ENCODE measurements at regions not wholly inside any gene's neighbourhood (a gene's known extent, or its start where the extent isn't known, plus 50 kb on each side); places are given as distances from the start of the nearest gene placed in this dataset.

- WGBS, 2 donors = 89 to 93% methylated on average over 3 of the region's 3 CpGs
- no peak overlapping the region for H3K4me3 ChIP-seq
- no peak for TF ChIP-seq CTCF (IDR thresholded peaks at IDR 0.05)
- peaks cover 4 to 40% (median 21%) of the 10 kb centered on the region in 9 donors for H3K4me1 ChIP-seq
- H3K9me3 ChIP-seq = no peaks in the 10 kb centered on the region
- no peaks in the 10 kb centered on the region for H3K27me3 ChIP-seq
- DNase-seq (no peak), ATAC-seq (no peak)
- intact Hi-C loops (cut with DNase I) = no loop called here
- no peaks in the 10 kb centered on the region for H3K36me3 ChIP-seq
- H3K27ac ChIP-seq = no peak overlapping the region
Observed at GRCh38 chr13:40274103-40274502, 392.3 kb downstream of the FOXO1 start.

- no peak for ATAC-seq
- TF ChIP-seq CTCF (IDR thresholded peaks at IDR 0.05) = no peak
- Histone ChIP-seq H3K27me3 (no peaks in the 10 kb centered on the region), H3K9me3 (no peaks in the 10 kb centered on the region), H3K27ac (no peak overlapping the region), H3K4me3 (no peak overlapping the region), H3K36me3 (no peaks in the 10 kb centered on the region), H3K4me1 (peaks cover 4 to 32% (median 21%) of the 10 kb centered on the region in 9 donors)
- WGBS, 2 donors = 98% methylated on average over 4 of the region's 4 CpGs
- intact Hi-C loops (cut with DNase I) = no loop called here
- no peak for DNase-seq
Observed at GRCh38 chr13:40275155-40275554, 391.3 kb downstream of the FOXO1 start.

DNA sequence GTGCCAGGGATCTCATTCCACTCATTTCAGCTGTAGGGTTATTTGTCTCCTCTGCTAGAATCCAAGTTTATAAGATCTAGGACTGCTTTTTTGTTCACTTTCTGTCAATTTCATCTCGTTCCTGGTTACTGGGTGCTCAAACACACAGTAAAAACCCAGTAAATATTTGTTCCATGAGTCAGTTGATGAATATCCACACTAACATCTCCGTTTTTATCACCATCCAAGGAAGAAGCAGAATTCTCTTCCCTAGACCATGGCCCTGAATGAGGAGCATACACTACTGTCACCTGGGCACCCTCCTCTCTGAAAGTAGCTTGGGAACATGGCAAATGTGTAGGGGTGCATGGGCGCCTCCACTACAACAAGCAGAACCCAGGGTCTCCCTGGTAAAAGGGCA, 390.8 kb downstream of the FOXO1 start:
- H3K4me1 ChIP-seq = peaks cover 4 to 28% (median 19%) of the 10 kb centered on the region in 9 donors
- no peaks in the 10 kb centered on the region for H3K27me3 ChIP-seq
- TF ChIP-seq CTCF (IDR thresholded peaks at IDR 0.05) = no peak
- no peak for ATAC-seq
- no peak overlapping the region for H3K4me3 ChIP-seq
- no peaks in the 10 kb centered on the region for H3K36me3 ChIP-seq
- no peak for DNase-seq
- intact Hi-C loops (cut with DNase I) = no loop called here
- H3K9me3 ChIP-seq = no peaks in the 10 kb centered on the region
- WGBS, 2 donors = 95 to 96% methylated on average over 3 of the region's 3 CpGs
- no peak overlapping the region for H3K27ac ChIP-seq

DNA sequence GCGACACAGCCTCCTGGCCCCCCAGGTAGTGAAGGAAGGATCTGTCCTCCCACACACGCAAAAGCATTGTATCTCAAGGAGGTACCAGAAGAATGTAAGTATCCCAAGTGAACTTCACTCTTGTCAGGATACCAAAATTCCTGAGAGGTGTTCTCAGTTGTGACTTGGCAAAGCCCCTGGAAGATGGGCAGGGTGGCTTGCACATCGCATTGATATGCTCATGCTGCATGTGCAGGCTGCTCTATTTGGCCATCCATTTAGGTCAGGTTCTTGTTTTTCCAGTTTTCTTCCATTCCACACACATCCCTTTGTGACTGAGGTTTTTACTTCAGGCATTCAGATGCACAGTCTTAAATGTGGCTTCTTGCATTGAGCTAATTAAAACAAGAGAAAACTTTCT, 382.8 kb downstream of the FOXO1 start:
- no peak for TF ChIP-seq CTCF (IDR thresholded peaks at IDR 0.05)
- ATAC-seq (no peak), DNase-seq (no peak)
- Histone ChIP-seq H3K9me3 (no peaks in the 10 kb centered on the region), H3K4me1 (no peaks in the 10 kb centered on the region), H3K4me3 (no peak overlapping the region), H3K36me3 (no peaks in the 10 kb centered on the region), H3K27me3 (no peaks in the 10 kb centered on the region), H3K27ac (no peak overlapping the region)
- 75 to 90% methylated on average over 3 of the region's 3 CpGs for WGBS, 2 donors
- intact Hi-C loops (cut with DNase I) = no loop called here

DNA sequence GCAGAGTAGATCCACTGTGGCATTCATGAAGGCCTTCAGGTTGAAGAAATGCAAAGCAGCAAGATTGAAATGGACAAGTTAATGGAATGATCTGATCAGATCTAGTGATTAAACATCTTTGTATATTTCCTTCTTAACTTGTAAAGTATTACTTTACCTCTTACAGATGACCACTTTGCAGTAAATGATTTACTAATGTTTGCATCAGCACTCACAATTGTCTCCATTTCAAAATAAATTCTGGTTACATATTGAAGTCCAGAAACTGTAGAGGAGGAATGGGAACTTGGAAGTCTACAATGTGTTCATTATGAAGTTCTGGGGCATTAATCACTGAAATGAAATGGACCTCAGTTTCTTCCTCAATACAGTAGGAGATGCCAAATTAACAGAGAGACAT, 380.8 kb downstream of the FOXO1 start:
- no peaks in the 10 kb centered on the region for H3K27me3 ChIP-seq
- DNase-seq = no peak
- H3K36me3 ChIP-seq = no peaks in the 10 kb centered on the region
- no peaks in the 10 kb centered on the region for H3K9me3 ChIP-seq
- ATAC-seq = no peak
- TF ChIP-seq CTCF (IDR thresholded peaks at IDR 0.05) = no peak
- intact Hi-C loops (cut with DNase I) = no loop called here
- no peak overlapping the region for H3K27ac ChIP-seq
- no peaks in the 10 kb centered on the region for H3K4me1 ChIP-seq
- no peak overlapping the region for H3K4me3 ChIP-seq

Data from heart right ventricle (tissue), 16 donors.